ENCODE measurements at regions not wholly inside any gene's neighbourhood (a gene's known extent, or its start where the extent isn't known, plus 50 kb on each side); places are given as distances from the start of the nearest gene placed in this dataset.

DNA sequence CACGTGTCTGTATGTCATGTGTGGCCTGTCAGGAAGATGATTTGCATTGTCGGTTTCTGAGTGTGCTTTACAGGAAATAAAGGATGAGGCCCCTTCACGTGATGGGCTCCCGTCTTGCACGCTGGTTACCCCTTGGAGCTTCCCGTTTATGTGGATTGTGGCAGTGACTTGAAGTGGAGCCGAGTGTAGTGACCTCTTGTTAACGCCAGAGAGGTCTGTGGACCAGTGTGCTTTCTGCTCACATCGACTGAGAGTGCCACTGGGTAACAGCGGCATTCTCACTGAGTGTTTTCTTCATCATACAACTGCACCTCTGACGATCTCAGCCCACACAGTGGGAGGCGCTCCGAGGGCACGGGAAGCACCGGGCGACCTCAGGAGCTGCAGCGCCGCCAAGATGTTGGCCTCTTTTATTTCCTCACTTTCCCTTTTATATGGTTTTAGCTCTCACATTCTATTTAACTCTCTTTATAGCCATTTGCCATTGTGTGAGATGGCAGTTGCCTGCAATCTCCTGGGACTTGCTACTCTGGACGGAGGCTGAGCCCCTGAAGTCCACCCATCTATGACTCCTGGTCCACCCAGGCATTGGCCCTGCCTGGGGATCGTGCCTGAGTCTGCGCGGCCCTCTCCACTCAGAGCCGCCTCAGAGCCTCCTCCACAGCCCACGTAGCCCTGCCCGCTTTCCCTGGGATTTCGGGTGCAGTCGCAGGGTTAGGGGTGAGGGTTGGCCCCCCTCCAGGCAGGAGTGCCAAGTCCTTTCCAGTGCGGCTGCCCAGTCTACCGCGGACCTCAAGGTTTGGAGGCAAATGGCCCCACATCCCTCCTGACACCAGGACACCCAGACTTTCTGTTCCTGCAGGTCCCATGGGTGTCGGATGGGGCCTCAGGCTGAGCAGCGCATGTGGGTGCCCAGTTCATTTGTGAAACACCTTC, 238.9 kb downstream of the ERMARD start:
- H3K4me3 ChIP-seq (ENCODE audit: low read depth, low read length), result no peak overlapping the region
- no peak for DNase-seq (ENCODE audit: low read depth)
- TF ChIP-seq, protein P1, sequence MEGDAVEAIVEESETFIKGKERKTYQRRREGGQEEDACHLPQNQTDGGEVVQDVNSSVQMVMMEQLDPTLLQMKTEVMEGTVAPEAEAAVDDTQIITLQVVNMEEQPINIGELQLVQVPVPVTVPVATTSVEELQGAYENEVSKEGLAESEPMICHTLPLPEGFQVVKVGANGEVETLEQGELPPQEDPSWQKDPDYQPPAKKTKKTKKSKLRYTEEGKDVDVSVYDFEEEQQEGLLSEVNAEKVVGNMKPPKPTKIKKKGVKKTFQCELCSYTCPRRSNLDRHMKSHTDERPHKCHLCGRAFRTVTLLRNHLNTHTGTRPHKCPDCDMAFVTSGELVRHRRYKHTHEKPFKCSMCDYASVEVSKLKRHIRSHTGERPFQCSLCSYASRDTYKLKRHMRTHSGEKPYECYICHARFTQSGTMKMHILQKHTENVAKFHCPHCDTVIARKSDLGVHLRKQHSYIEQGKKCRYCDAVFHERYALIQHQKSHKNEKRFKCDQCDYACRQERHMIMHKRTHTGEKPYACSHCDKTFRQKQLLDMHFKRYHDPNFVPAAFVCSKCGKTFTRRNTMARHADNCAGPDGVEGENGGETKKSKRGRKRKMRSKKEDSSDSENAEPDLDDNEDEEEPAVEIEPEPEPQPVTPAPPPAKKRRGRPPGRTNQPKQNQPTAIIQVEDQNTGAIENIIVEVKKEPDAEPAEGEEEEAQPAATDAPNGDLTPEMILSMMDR (conservative IDR thresholded peaks at IDR 0.05; ENCODE audit: low read depth, low read length), result no peak

DNA sequence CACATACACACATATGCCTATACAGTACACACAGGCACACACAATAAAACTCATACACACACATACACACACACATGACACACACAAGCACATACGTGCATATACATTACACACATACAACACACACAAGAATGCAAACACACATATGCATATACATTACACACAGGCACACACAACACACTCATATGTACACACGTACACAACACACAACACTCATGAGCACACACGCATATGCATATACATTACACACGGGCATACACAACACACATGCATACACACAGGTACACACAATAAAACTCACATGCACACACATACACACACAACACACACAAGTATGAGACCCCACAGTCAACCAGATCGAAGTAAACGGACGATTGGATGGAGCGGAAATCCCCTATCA, 238.2 kb downstream of the ERMARD start:
- H3K4me3 ChIP-seq (ENCODE audit: low read depth, low read length), result no peak overlapping the region
- no peak for DNase-seq (ENCODE audit: low read depth)
- TF ChIP-seq, protein P1 (conservative IDR thresholded peaks at IDR 0.05; ENCODE audit: low read depth, low read length), result no peak

DNA sequence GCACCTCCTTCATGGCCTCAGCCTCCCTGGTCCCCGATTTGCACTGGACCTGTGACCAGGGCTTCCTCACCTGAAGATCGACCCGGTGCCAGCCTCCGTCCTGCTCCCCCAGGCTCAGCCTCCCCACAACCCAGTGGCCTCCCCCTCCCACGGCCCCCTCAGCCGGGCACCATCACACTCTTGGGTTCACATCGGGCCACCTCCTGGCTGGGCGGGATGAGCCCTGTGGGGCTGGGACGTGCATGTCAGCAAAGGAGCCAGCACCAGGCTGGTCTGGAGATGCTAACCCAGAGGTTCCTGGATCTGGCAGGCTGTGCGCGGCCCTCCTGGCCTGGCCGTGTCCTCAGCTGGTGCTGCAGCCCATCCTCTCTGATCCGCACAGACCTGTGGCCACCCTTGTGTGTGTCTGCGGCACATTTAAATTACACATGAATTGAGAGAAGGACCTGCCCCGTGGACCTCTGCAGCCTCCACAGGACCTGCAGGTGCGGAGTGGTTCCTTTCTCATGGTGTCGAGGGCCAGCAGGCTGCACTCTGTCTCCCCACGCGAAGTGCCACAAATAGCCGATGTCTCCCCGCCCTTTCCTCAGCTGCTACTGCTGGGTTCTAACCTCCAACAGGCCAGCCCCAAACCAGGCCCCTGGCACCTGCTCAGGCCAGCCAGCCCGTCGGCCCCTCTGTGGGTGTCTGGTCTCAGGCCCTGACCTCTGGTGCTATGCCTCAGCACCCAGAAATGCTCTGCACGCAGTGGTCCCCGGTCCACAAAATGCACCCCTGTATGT, 237.5 kb downstream of the ERMARD start:
- no peak for DNase-seq (ENCODE audit: low read depth)
- H3K4me3 ChIP-seq (ENCODE audit: low read depth, low read length), result no peak overlapping the region
- TF ChIP-seq, protein P1 (conservative IDR thresholded peaks at IDR 0.05; ENCODE audit: low read depth, low read length), result no peak

DNA sequence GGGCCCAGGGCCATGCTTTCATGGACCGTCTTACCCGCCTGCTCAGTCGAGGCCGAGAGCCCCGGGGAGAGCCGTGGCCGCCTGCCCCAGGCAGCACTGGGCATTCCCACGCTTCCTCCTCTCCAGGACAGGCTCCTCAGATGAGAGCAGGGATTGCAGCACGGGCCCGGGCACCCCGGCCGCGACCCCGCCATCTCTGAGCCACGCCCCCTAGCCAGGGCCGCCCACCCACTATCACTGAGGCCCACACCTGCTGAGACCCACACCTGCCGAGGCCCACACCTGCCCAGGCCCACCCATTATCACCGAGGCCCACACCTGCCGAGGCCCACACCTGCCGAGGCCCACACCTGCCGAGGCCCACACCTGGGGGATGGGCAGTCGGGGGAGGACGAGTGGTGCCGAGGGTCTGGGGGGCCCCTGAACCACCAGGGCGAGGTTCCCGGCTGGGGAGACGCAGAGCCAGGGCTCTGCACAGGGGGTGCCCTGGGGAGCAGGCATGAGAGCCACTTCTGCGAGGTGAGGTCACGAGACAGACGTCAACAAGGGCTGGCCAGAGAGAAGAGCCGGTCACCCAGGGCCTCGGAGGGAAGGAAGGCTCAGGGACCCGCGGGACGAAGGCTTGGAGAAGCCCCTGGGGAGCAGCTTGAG, 235.6 kb downstream of the ERMARD start:
- no peak for DNase-seq (ENCODE audit: low read depth)
- TF ChIP-seq, protein P1 (conservative IDR thresholded peaks at IDR 0.05; ENCODE audit: low read depth, low read length), result no peak
- no peak overlapping the region for H3K4me3 ChIP-seq (ENCODE audit: low read depth, low read length)

DNA sequence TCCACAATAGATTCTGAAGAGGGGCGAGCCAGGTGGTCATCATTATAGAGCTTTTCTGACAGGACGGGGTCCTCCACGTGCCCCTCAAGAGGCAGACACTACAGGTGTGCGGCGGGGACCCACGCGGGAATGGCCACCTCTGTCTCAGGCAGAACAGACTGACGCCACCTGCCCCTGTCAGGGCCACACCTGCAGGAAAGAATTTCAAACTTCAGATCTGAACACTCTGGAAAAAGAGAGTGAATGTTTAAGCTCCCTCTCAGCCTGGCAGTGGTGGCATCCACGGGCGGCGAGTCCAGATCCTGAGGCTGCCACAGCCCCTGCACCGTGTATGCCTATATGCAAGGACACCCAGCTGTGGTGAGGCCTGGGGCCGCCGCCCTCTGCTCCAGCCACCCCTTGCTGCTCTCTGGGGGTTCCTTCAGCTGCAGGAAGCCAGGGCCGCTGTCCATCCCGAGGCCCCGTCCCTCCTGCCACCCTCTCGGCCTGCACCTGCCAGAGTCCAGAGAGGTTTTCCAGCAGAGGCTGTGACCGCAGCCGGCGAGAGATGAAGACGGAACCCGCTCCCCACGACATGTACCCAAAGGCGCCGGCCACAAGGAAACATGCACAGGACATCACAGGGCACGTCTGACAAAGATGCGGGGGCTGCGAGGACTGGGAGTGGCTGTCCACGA, 234.9 kb downstream of the ERMARD start:
- TF ChIP-seq, protein P1 (conservative IDR thresholded peaks at IDR 0.05; ENCODE audit: low read depth, low read length), result no peak
- DNase-seq (ENCODE audit: low read depth), result no peak
- H3K4me3 ChIP-seq (ENCODE audit: low read depth, low read length), result no peak overlapping the region
